ENCODE measurements at regions not wholly inside any gene's neighbourhood (a gene's known extent, or its start where the extent isn't known, plus 50 kb on each side); places are given as distances from the start of the nearest gene placed in this dataset.

- DNase-seq (ENCODE audit: low read depth): peak; percentile 10
- no peak for TF ChIP-seq CTCF (conservative IDR thresholded peaks at IDR 0.05; ENCODE audit: control insufficient read depth, insufficient read depth, low read depth, low read length)
- H3K4me3 ChIP-seq (ENCODE audit: control insufficient read depth, low read depth, low read length): no peak overlapping the region
Observed at GRCh38 chrX:109312757-109313156, 169.1 kb downstream of the GUCY2F start.

- TF ChIP-seq CTCF (conservative IDR thresholded peaks at IDR 0.05; ENCODE audit: control insufficient read depth, insufficient read depth, low read depth, low read length): no peak
- no peak overlapping the region for H3K4me3 ChIP-seq (ENCODE audit: control insufficient read depth, low read depth, low read length)
- DNase-seq (ENCODE audit: low read depth): no peak
Observed at GRCh38 chrX:109310031-109310430, 171.9 kb downstream of the GUCY2F start.

GRCh38 chrX:109301177-109301576, 180.7 kb downstream of the GUCY2F start:
- no peak for TF ChIP-seq CTCF (conservative IDR thresholded peaks at IDR 0.05; ENCODE audit: control insufficient read depth, insufficient read depth, low read depth, low read length)
- no peak overlapping the region for H3K4me3 ChIP-seq (ENCODE audit: control insufficient read depth, low read depth, low read length)
- no peak for DNase-seq (ENCODE audit: low read depth)

- DNase-seq (ENCODE audit: low read depth): no peak
- TF ChIP-seq CTCF (conservative IDR thresholded peaks at IDR 0.05; ENCODE audit: control insufficient read depth, insufficient read depth, low read depth, low read length): no peak
- H3K4me3 ChIP-seq (ENCODE audit: control insufficient read depth, low read depth, low read length): no peak overlapping the region
Observed at GRCh38 chrX:109300415-109300814, 181.5 kb downstream of the GUCY2F start.

GRCh38 chrX:109299091-109299490, 182.8 kb downstream of the GUCY2F start:
- DNase-seq (ENCODE audit: low read depth): peak; percentile 7
- H3K4me3 ChIP-seq (ENCODE audit: control insufficient read depth, low read depth, low read length): no peak overlapping the region
- no peak for TF ChIP-seq CTCF (conservative IDR thresholded peaks at IDR 0.05; ENCODE audit: control insufficient read depth, insufficient read depth, low read depth, low read length)

GRCh38 chrX:109294097-109294814, 187.6 kb downstream of the GUCY2F start:
- no peak overlapping the region for H3K4me3 ChIP-seq (ENCODE audit: control insufficient read depth, low read depth, low read length)
- no peak for TF ChIP-seq CTCF (conservative IDR thresholded peaks at IDR 0.05; ENCODE audit: control insufficient read depth, insufficient read depth, low read depth, low read length)
- DNase-seq (ENCODE audit: low read depth): peak; percentile 30

Data from fibroblast of mammary gland (primary cell).